ENCODE measurements at regions not wholly inside any gene's neighbourhood (a gene's known extent, or its start where the extent isn't known, plus 50 kb on each side); places are given as distances from the start of the nearest gene placed in this dataset.

- H2AK5ac ChIP-seq (ENCODE audit: low read length, severe bottlenecking), result no peak overlapping the region
- no peak overlapping the region for H3K9ac ChIP-seq (ENCODE audit: low read length)
- H3K79me1 ChIP-seq (replicated peaks; ENCODE audit: low read length, poor library complexity, severe bottlenecking), result no peaks in the 10 kb centered on the region
- H3K4me1 ChIP-seq (ENCODE audit: control insufficient read depth, insufficient read depth, low read depth, low read length), result no peaks in the 10 kb centered on the region
- H3K23ac ChIP-seq (ENCODE audit: low read length in 2 of 2), result no peak overlapping the region
- WGBS, result no CpG with 5 or more reads among the region's 2 CpGs
- no peak overlapping the region for H2BK12ac ChIP-seq (ENCODE audit: low read length in 2 of 2)
- no peak overlapping the region for H4K8ac ChIP-seq (ENCODE audit: low read length)
- no peak overlapping the region for H2BK5ac ChIP-seq (ENCODE audit: low read depth, low read length, poor library complexity, severe bottlenecking)
- no peaks in the 10 kb centered on the region for H3K36me3 ChIP-seq (ENCODE audit: control insufficient read depth in 1 of 2, insufficient read depth in 2 of 2, low read depth in 1 of 2, low read length in 2 of 2)
- no peak overlapping the region for H3K4ac ChIP-seq (ENCODE audit: low read depth in 1 of 2, low read length in 2 of 2)
- no peak overlapping the region for H3K18ac ChIP-seq (ENCODE audit: low read depth in 1 of 2, low read length in 2 of 2)
- no peak overlapping the region for H4K91ac ChIP-seq (ENCODE audit: low read length)
- no peak overlapping the region for H2BK15ac ChIP-seq (ENCODE audit: low read depth, poor library complexity, severe bottlenecking)
- H3K9me3 ChIP-seq (ENCODE audit: control insufficient read depth, low read length), result no peaks in the 10 kb centered on the region
- H2BK120ac ChIP-seq (ENCODE audit: low read depth, low read length), result no peak overlapping the region
- no peak overlapping the region for H3K4me2 ChIP-seq (ENCODE audit: low read length, poor library complexity, severe bottlenecking)
- H3K14ac ChIP-seq (ENCODE audit: low read length in 2 of 2), result no peak overlapping the region
- H3K27ac ChIP-seq (ENCODE audit: low read length, poor library complexity, severe bottlenecking), result no peak overlapping the region
- no peak for DNase-seq
- H3K27me3 ChIP-seq (ENCODE audit: control insufficient read depth in 1 of 2, insufficient read depth in 1 of 2, low read length in 2 of 2), result no peaks in the 10 kb centered on the region
- H3K4me3 ChIP-seq (ENCODE audit: insufficient read depth in 1 of 2, low read depth in 1 of 2, low read length in 2 of 2), result no peak overlapping the region
- no peak overlapping the region for H2AFZ ChIP-seq (ENCODE audit: low read depth, low read length)
These were observed 596.3 kb upstream of the ARPP21 start for GRCh38 chr3:35043040-35043439.

- WGBS, result 68% methylated on average over 1 of the region's 1 CpG
- H3K14ac ChIP-seq (ENCODE audit: low read length in 2 of 2), result no peak overlapping the region
- no peaks in the 10 kb centered on the region for H3K27me3 ChIP-seq (ENCODE audit: control insufficient read depth in 1 of 2, insufficient read depth in 1 of 2, low read length in 2 of 2)
- no peaks in the 10 kb centered on the region for H3K36me3 ChIP-seq (ENCODE audit: control insufficient read depth in 1 of 2, insufficient read depth in 2 of 2, low read depth in 1 of 2, low read length in 2 of 2)
- DNase-seq, result no peak
- no peak overlapping the region for H4K8ac ChIP-seq (ENCODE audit: low read length)
- H3K9me3 ChIP-seq (ENCODE audit: control insufficient read depth, low read length), result no peaks in the 10 kb centered on the region
- no peak overlapping the region for H3K4ac ChIP-seq (ENCODE audit: low read depth in 1 of 2, low read length in 2 of 2)
- H2BK15ac ChIP-seq (ENCODE audit: low read depth, poor library complexity, severe bottlenecking), result no peak overlapping the region
- no peak overlapping the region for H4K91ac ChIP-seq (ENCODE audit: low read length)
- no peak overlapping the region for H2AK5ac ChIP-seq (ENCODE audit: low read length, severe bottlenecking)
- H3K23ac ChIP-seq (ENCODE audit: low read length in 2 of 2), result no peak overlapping the region
- no peak overlapping the region for H2AFZ ChIP-seq (ENCODE audit: low read depth, low read length)
- no peak overlapping the region for H3K18ac ChIP-seq (ENCODE audit: low read depth in 1 of 2, low read length in 2 of 2)
- no peak overlapping the region for H3K27ac ChIP-seq (ENCODE audit: low read length, poor library complexity, severe bottlenecking)
- H3K4me1 ChIP-seq (ENCODE audit: control insufficient read depth, insufficient read depth, low read depth, low read length), result no peaks in the 10 kb centered on the region
- no peaks in the 10 kb centered on the region for H3K79me1 ChIP-seq (replicated peaks; ENCODE audit: low read length, poor library complexity, severe bottlenecking)
- H3K9ac ChIP-seq (ENCODE audit: low read length), result no peak overlapping the region
- no peak overlapping the region for H2BK12ac ChIP-seq (ENCODE audit: low read length in 2 of 2)
- no peak overlapping the region for H3K4me3 ChIP-seq (ENCODE audit: insufficient read depth in 1 of 2, low read depth in 1 of 2, low read length in 2 of 2)
- H2BK5ac ChIP-seq (ENCODE audit: low read depth, low read length, poor library complexity, severe bottlenecking), result no peak overlapping the region
- H3K4me2 ChIP-seq (ENCODE audit: low read length, poor library complexity, severe bottlenecking), result no peak overlapping the region
- no peak overlapping the region for H2BK120ac ChIP-seq (ENCODE audit: low read depth, low read length)
These were observed 595.1 kb upstream of the ARPP21 start for GRCh38 chr3:35044190-35044589.

- no peak for DNase-seq
- Histone ChIP-seq H3K27me3 (ENCODE audit: control insufficient read depth in 1 of 2, insufficient read depth in 1 of 2, low read length in 2 of 2) (no peaks in the 10 kb centered on the region), H2BK12ac (ENCODE audit: low read length in 2 of 2) (no peak overlapping the region), H3K79me1 (replicated peaks; ENCODE audit: low read length, poor library complexity, severe bottlenecking) (no peaks in the 10 kb centered on the region), H3K18ac (ENCODE audit: low read depth in 1 of 2, low read length in 2 of 2) (no peak overlapping the region), H2AFZ (ENCODE audit: low read depth, low read length) (no peak overlapping the region), H3K9me3 (ENCODE audit: control insufficient read depth, low read length) (peaks cover 3% of the 10 kb centered on the region), H3K4ac (ENCODE audit: low read depth in 1 of 2, low read length in 2 of 2) (no peak overlapping the region), H3K36me3 (ENCODE audit: control insufficient read depth in 1 of 2, insufficient read depth in 2 of 2, low read depth in 1 of 2, low read length in 2 of 2) (no peaks in the 10 kb centered on the region), H4K91ac (ENCODE audit: low read length) (no peak overlapping the region), H2BK120ac (ENCODE audit: low read depth, low read length) (no peak overlapping the region), H3K4me3 (ENCODE audit: insufficient read depth in 1 of 2, low read depth in 1 of 2, low read length in 2 of 2) (no peak overlapping the region), H3K4me1 (ENCODE audit: control insufficient read depth, insufficient read depth, low read depth, low read length) (no peaks in the 10 kb centered on the region), H3K27ac (ENCODE audit: low read length, poor library complexity, severe bottlenecking) (no peak overlapping the region), H2BK5ac (ENCODE audit: low read depth, low read length, poor library complexity, severe bottlenecking) (no peak overlapping the region), H3K9ac (ENCODE audit: low read length) (no peak overlapping the region), H3K14ac (ENCODE audit: low read length in 2 of 2) (no peak overlapping the region), H2BK15ac (ENCODE audit: low read depth, poor library complexity, severe bottlenecking) (no peak overlapping the region), H3K4me2 (ENCODE audit: low read length, poor library complexity, severe bottlenecking) (no peak overlapping the region), H2AK5ac (ENCODE audit: low read length, severe bottlenecking) (no peak overlapping the region), H3K23ac (ENCODE audit: low read length in 2 of 2) (no peak overlapping the region), H4K8ac (ENCODE audit: low read length) (no peak overlapping the region)
- WGBS, result 76% methylated on average over 1 of the region's 2 CpGs
These were observed 594.2 kb upstream of the ARPP21 start for GRCh38 chr3:35045118-35045517.

DNA sequence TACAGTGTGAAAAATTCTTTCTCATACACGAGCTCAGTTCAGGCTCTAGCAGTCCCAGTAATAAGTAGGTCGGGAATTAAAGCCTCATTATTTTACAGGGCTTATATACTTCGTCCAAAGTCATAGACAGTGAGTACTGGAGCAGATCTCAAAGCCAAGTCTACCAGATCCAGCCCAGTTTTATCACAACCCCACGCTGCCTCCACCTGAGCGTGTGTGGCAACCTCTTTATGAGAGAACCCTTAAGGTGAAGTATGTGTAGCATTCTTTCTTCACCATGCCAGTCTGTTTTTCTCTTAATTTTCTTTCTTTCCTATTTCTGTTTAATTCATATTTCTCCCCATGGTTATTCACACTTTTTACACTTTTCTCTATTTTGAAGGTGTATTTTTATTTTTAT is 574.6 kb upstream of the ARPP21 start:
- Histone ChIP-seq H3K14ac (ENCODE audit: low read length in 2 of 2) (no peak overlapping the region), H3K27me3 (ENCODE audit: control insufficient read depth in 1 of 2, insufficient read depth in 1 of 2, low read length in 2 of 2) (no peaks in the 10 kb centered on the region), H3K79me1 (replicated peaks; ENCODE audit: low read length, poor library complexity, severe bottlenecking) (no peaks in the 10 kb centered on the region), H2BK15ac (ENCODE audit: low read depth, poor library complexity, severe bottlenecking) (no peak overlapping the region), H2BK120ac (ENCODE audit: low read depth, low read length) (no peak overlapping the region), H3K4me1 (ENCODE audit: control insufficient read depth, insufficient read depth, low read depth, low read length) (no peaks in the 10 kb centered on the region), H3K4ac (ENCODE audit: low read depth in 1 of 2, low read length in 2 of 2) (no peak overlapping the region), H3K18ac (ENCODE audit: low read depth in 1 of 2, low read length in 2 of 2) (no peak overlapping the region), H2AK5ac (ENCODE audit: low read length, severe bottlenecking) (no peak overlapping the region), H3K4me3 (ENCODE audit: insufficient read depth in 1 of 2, low read depth in 1 of 2, low read length in 2 of 2) (no peak overlapping the region), H2BK5ac (ENCODE audit: low read depth, low read length, poor library complexity, severe bottlenecking) (no peak overlapping the region), H2BK12ac (ENCODE audit: low read length in 2 of 2) (no peak overlapping the region), H4K91ac (ENCODE audit: low read length) (no peak overlapping the region), H3K27ac (ENCODE audit: low read length, poor library complexity, severe bottlenecking) (no peak overlapping the region), H3K36me3 (ENCODE audit: control insufficient read depth in 1 of 2, insufficient read depth in 2 of 2, low read depth in 1 of 2, low read length in 2 of 2) (no peaks in the 10 kb centered on the region), H3K23ac (ENCODE audit: low read length in 2 of 2) (no peak overlapping the region), H3K9ac (ENCODE audit: low read length) (no peak overlapping the region), H3K9me3 (ENCODE audit: control insufficient read depth, low read length) (peaks cover 4% of the 10 kb centered on the region), H4K8ac (ENCODE audit: low read length) (no peak overlapping the region), H2AFZ (ENCODE audit: low read depth, low read length) (no peak overlapping the region), H3K4me2 (ENCODE audit: low read length, poor library complexity, severe bottlenecking) (no peak overlapping the region)
- 57% methylated on average over 4 of the region's 5 CpGs for WGBS
- no peak for DNase-seq

Data from mesenchymal stem cell (in vitro differentiated cells and primary cell).